ENCODE measurements at regions not wholly inside any gene's neighbourhood (a gene's known extent, or its start where the extent isn't known, plus 50 kb on each side); places are given as distances from the start of the nearest gene placed in this dataset.

- TF ChIP-seq RAD21 (IDR thresholded peaks at IDR 0.05; ENCODE audit: low read depth) (no peak), CEBPB (IDR thresholded peaks at IDR 0.05) (no peak), REST (IDR thresholded peaks at IDR 0.05; ENCODE audit: low read depth) (no peak)
Observed at GRCh38 chrX:42050345-42050744, 127.0 kb upstream of the CASK start.
